Cardiac muscle cell (in vitro differentiated cells and primary cell): ENCODE measurements at regions not wholly inside any gene's neighbourhood (a gene's known extent, or its start where the extent isn't known, plus 50 kb on each side); places are given as distances from the start of the nearest gene placed in this dataset.

ENCODE experiments used
- DNase-seq, 2 donors: peaks; one replicate each; pipeline versions ENCODE4 v3.0.0 to v3.0.0-alpha.2; 2010 to 2017; ENCODE audit warnings: low read depth in 1 of 2, low spot score in 1 of 2
- H3K27ac ChIP-seq: fragments of 200-600 bp; sonication (generic); 2 replicates; pipeline ENCODE4 v1.5.1; 2016
- H3K27me3 ChIP-seq: fragments of 200-600 bp; sonication (generic); 2 replicates; pipeline ENCODE4 v1.6.0; 2016; ENCODE audit warnings: control low read depth
- H3K36me3 ChIP-seq: fragments of 200-600 bp; sonication (generic); 2 replicates; pipeline ENCODE4 v1.5.1; 2016; ENCODE audit warnings: control low read depth
- H3K4me1 ChIP-seq: fragments of 200-600 bp; sonication (generic); 2 replicates; pipeline ENCODE4 v1.8.1; 2017; ENCODE audit warnings: low read depth, mild to moderate bottlenecking, mixed run types
- H3K4me3 ChIP-seq: fragments of 200-600 bp; sonication (generic); 2 replicates; pipeline ENCODE4 v1.5.1; 2016; ENCODE audit warnings: mild to moderate bottlenecking
- H3K9me3 ChIP-seq: fragments of 200-600 bp; sonication (generic); 2 replicates; pipeline ENCODE4 v1.5.1; 2017; ENCODE audit warnings: low read depth, mild to moderate bottlenecking, control low read depth
- TF ChIP-seq, protein P1 (sequence below): IDR thresholded peaks from 2 replicates; pipeline ENCODE4 v1.5.1; 2012; ENCODE audit warnings: low read depth, mild to moderate bottlenecking, low read length

DNA sequence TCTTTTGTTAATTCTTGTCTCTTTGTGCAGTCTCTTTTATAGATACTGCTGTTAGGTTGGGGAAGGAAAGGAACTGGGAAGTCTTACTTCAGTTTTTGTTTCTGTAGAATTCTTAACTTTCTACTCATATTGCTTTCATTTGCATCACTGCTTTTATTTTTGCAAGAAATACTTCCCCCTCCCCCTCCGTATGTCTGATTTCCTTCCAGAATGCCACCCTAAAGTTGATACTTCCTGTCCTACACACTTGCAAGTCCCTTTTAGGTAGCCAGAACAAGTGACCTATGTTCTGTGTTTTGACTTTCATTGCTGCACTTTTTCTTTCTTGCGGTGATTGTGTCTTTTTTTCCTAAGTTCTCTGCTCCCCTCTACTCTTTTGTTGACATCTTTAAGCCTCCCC is 477.4 kb downstream of the RSL24D1 start:
- TF ChIP-seq, protein P1, sequence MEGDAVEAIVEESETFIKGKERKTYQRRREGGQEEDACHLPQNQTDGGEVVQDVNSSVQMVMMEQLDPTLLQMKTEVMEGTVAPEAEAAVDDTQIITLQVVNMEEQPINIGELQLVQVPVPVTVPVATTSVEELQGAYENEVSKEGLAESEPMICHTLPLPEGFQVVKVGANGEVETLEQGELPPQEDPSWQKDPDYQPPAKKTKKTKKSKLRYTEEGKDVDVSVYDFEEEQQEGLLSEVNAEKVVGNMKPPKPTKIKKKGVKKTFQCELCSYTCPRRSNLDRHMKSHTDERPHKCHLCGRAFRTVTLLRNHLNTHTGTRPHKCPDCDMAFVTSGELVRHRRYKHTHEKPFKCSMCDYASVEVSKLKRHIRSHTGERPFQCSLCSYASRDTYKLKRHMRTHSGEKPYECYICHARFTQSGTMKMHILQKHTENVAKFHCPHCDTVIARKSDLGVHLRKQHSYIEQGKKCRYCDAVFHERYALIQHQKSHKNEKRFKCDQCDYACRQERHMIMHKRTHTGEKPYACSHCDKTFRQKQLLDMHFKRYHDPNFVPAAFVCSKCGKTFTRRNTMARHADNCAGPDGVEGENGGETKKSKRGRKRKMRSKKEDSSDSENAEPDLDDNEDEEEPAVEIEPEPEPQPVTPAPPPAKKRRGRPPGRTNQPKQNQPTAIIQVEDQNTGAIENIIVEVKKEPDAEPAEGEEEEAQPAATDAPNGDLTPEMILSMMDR, result no peak
- no peaks in the 10 kb centered on the region for H3K9me3 ChIP-seq

DNA sequence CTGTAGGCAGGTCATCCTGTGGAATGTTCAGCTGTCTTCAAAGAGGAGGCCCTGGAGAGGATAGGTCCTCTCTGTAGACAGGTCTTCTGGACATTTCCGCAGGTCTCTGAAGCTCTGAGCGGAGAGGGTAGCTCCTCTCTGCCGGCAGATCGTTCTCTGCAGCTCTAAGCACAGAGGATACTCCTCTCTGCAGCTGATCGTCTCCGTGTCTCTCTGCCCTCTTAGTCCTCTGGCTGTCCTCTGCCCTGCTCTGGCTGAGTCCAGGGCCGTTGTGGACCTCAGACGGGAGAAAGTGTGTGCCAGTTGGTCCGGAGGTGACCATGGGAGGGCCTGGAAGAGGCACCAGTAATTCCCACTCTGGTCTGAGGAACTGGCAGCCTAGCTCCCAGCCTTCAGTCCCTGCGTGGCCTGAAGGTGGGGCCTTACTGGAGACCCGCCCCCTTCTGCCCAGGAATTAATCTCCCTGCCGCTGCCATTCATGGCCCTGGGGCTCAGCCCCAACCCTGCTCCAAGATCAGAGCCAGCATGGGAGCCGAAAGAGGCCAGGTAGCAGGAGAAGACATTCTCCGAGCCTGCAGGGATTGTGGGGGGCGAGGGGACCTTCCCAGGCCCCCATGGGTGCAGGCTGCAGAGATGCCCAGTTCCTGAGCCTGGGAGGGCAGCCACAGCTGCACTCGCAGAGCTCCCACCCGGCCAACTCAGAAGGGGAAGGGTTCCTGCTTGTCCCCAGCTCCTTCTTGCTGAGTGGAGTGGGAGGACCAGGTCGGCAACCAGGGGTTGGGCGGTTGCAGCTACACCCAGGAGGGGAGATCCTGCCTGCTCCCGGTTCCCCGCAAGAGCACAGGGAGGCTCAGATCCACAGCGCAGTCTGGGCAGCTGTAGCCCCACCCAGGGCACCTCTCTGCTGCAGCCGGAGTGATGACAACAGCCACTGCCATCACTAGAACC is 488.7 kb downstream of the RSL24D1 start:
- H3K4me1 ChIP-seq, result no peaks in the 10 kb centered on the region
- TF ChIP-seq, protein P1, result no peak
- DNase-seq, result no peak
- no peak overlapping the region for H3K27ac ChIP-seq
- H3K36me3 ChIP-seq, result no peaks in the 10 kb centered on the region
- no peaks in the 10 kb centered on the region for H3K27me3 ChIP-seq
- no peaks in the 10 kb centered on the region for H3K9me3 ChIP-seq
- H3K4me3 ChIP-seq, result no peak overlapping the region

More for the DNA sequence above, 477.4 kb downstream of the RSL24D1 start:
- DNase-seq, result no peak
- no peak overlapping the region for H3K4me3 ChIP-seq
- no peaks in the 10 kb centered on the region for H3K36me3 ChIP-seq
- no peak overlapping the region for H3K27ac ChIP-seq
- no peaks in the 10 kb centered on the region for H3K4me1 ChIP-seq
- H3K27me3 ChIP-seq, result no peaks in the 10 kb centered on the region

DNA sequence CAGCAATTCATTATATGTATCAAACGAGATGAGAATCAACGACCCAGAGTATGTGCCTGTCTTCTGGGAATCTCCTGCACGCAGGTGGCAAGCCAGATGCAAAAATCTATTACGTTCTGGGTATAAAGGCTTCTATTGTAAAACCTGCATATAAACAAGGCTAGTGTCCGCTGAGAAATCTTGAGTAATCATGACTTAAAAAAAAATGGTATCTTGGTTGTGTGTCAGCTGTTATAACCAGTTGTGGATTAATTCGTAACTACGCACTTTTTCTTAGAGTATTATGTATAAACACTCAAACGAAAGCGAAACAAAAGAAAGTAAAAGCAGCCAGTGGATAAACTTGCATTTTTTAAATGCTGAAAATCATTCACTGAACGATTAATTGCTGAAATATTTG is 509.1 kb downstream of the RSL24D1 start:
- H3K27me3 ChIP-seq, result no peaks in the 10 kb centered on the region
- no peak for DNase-seq
- H3K27ac ChIP-seq, result no peak overlapping the region
- no peaks in the 10 kb centered on the region for H3K36me3 ChIP-seq
- no peak overlapping the region for H3K4me3 ChIP-seq
- H3K9me3 ChIP-seq, result no peaks in the 10 kb centered on the region
- TF ChIP-seq, protein P1, result no peak
- H3K4me1 ChIP-seq, result no peaks in the 10 kb centered on the region
